GM19455 (cell line): ENCODE measurements at regions not wholly inside any gene's neighbourhood (a gene's known extent, or its start where the extent isn't known, plus 50 kb on each side); places are given as distances from the start of the nearest gene placed in this dataset.

ENCODE experiments used
- ATAC-seq: cut with Tn5 transposase; IDR thresholded peaks from one replicate; pipeline ENCODE4 v1.9.1; 2021; ENCODE audit not compliant: unreplicated experiment

- ATAC-seq: no peak
Observed at GRCh38 chr20:4560667-4561066, 125.6 kb upstream of the PRNP start.

- ATAC-seq: no peak
Observed at GRCh38 chr20:4559906-4560305, 126.3 kb upstream of the PRNP start.

- ATAC-seq: no peak
Observed at GRCh38 chr20:4559106-4559505, 127.2 kb upstream of the PRNP start.

- ATAC-seq: no peak
Observed at GRCh38 chr20:4556781-4557180, 129.5 kb upstream of the PRNP start.

- ATAC-seq: no peak
Observed at GRCh38 chr20:4555188-4555890, 130.9 kb upstream of the PRNP start.

- no peak for ATAC-seq
Observed at GRCh38 chr20:4554346-4554745, 131.9 kb upstream of the PRNP start.

- no peak for ATAC-seq
Observed at GRCh38 chr20:4552075-4552640, 134.1 kb upstream of the PRNP start.

- no peak for ATAC-seq
Observed at GRCh38 chr20:4550740-4551139, 135.5 kb upstream of the PRNP start.

GRCh38 chr20:4549711-4550259, 136.5 kb upstream of the PRNP start:
- ATAC-seq: no peak

GRCh38 chr20:4548552-4548951, 137.7 kb upstream of the PRNP start:
- no peak for ATAC-seq

GRCh38 chr20:4546786-4547185, 139.5 kb upstream of the PRNP start:
- ATAC-seq: no peak

- no peak for ATAC-seq
Observed at GRCh38 chr20:4546342-4546741, 139.9 kb upstream of the PRNP start.

- ATAC-seq: no peak
Observed at GRCh38 chr20:4545526-4545925, 140.7 kb upstream of the PRNP start.

GRCh38 chr20:4544765-4545164, 141.5 kb upstream of the PRNP start:
- no peak for ATAC-seq

- ATAC-seq: no peak
Observed at GRCh38 chr20:4542270-4542669, 144.0 kb upstream of the PRNP start.

GRCh38 chr20:4534315-4534714, 151.9 kb upstream of the PRNP start:
- ATAC-seq: no peak

GRCh38 chr20:4533368-4534133, 152.7 kb upstream of the PRNP start:
- no peak for ATAC-seq

GRCh38 chr20:4532772-4533171, 153.5 kb upstream of the PRNP start:
- ATAC-seq: no peak

GRCh38 chr20:4524792-4525191, 161.5 kb upstream of the PRNP start:
- no peak for ATAC-seq

- ATAC-seq: no peak
Observed at GRCh38 chr20:4524307-4524706, 161.9 kb upstream of the PRNP start.

GRCh38 chr20:4522310-4522709, 163.9 kb upstream of the PRNP start:
- no peak for ATAC-seq
